Head of caudate nucleus (tissue), 42 donors: ENCODE measurements at regions not wholly inside any gene's neighbourhood (a gene's known extent, or its start where the extent isn't known, plus 50 kb on each side); places are given as distances from the start of the nearest gene placed in this dataset.

Experiments used
- DNase-seq, 42 donors: peaks; one replicate each; pipeline versions ENCODE4 v3.0.0 to v3.0.0-alpha.2; 2020 to 2021; ENCODE audit warnings: mixed read lengths in 7 of 42
- intact Hi-C: fragments of 100-400 bp; cut with DNase I; formaldehyde crosslinking; loops from one replicate; pipeline ENCODE4 v1.15.0; 2022

DNA sequence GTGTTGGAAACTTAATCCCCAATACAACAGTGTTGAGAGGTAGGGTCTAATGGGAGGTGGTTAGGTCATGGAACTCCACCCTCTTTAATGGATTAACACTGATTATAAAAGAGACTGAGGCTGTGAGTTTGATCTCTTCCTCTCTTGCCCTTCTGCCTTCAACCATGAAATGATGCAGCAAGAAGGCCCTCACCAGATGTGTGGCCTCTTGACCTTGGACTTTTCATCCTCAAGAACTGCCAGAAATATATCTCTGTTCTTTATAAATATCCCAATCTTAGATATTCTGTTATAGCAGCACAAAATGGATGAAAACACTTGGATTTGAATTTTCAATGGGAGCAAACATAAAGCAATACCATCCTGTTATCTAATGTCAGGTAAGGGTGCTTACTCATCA is 67.6 kb downstream of the NMUR2 start:
- no peak for DNase-seq
- intact Hi-C loops: no loop called here

DNA sequence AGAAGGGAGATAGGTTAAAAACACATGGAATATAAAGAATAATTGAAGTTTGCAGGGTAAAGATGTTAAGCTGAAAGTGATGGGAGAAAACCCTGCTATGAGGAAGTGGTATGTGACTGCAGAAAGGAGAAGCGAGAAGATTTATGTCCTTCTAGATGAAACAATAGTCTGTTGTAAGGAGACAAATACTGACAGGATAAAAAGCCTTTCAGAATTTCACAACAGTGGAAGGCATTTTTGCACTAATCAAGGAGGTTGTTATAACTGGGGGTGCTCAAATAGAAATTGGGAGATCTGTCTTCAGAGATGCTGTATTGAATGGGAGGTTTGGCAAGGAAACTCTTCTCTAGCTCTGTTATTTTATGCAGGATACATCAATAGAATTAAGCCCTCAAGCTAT is 69.6 kb downstream of the NMUR2 start:
- DNase-seq: no peak
- intact Hi-C loops: no loop called here

DNA sequence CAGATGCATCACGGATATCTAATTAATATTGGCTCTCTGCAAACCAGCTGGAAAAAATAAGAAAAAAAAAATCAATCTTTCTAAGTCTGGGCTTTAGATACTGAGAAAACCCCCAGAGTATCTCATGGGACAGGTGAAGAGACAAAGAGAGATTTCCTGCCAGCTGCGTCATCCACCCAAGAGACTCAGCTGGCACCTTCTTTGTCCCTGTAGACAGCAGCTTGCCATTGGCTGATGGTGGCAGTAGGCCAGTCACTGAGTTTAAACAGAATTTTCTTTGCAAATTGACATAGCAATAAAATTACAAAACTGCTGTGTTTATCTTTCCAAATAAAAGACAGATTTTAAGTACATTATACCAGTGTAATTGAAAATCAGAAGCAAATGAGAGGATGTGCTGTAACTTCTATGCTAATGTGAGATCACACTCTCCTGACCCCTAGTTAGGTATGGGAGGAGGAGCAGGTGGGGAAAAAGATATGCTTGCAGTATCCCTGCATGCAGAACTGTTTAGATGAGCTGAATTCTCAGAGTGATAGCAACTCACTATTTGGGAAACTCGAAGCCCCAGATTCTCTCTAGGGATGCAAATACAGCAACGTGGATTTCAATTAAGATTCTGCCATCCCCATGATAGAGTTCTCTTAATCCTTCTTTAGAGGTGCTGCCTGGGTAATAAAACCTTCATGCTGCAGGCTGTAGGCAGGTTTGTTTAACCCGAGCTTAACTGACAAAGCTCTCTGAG is 72.2 kb downstream of the NMUR2 start:
- no peak for DNase-seq

DNA sequence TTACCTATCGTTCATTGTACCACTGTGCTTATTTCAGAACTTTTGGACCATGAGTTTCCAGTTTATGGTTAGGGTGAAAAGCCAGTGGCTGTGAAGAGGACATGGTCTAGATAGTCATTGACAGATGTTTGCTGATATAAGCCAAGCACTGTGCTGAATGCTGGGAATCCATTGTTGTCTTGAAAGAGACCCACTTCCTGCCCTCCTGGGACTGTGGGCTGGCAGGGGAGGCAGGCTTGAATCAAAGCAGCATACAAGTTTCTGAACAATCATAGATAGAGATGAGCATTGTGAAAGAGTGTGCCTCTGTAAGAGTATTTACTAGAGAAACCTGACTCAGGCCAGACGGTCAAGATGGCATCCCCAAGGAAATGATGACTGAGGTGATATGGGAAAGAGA is 73.4 kb downstream of the NMUR2 start:
- intact Hi-C loops: no loop called here

More for the DNA sequence above, 72.2 kb downstream of the NMUR2 start:
- intact Hi-C loops: no loop called here

DNA sequence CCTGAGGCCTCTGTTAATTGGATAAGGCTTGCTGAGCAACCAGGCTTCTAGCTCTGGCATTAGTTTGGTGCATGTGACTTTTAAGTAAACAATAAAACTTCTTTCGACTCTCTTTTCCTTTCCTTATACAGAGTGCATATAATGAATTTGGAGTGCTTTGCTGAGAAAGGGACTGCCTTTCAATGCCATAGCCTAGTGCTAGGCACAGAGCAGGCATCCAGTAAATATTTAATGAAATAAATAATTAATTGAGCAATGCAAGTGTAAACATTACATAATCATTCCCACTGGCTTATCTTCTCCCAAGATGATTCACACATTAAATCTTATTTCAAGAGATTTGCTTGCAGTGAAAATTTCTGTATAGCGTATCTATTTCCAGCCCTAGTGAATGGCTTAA is 74.1 kb downstream of the NMUR2 start:
- intact Hi-C loops: no loop called here
- no peak for DNase-seq

More for the DNA sequence above, 73.4 kb downstream of the NMUR2 start:
- no peak for DNase-seq

DNA sequence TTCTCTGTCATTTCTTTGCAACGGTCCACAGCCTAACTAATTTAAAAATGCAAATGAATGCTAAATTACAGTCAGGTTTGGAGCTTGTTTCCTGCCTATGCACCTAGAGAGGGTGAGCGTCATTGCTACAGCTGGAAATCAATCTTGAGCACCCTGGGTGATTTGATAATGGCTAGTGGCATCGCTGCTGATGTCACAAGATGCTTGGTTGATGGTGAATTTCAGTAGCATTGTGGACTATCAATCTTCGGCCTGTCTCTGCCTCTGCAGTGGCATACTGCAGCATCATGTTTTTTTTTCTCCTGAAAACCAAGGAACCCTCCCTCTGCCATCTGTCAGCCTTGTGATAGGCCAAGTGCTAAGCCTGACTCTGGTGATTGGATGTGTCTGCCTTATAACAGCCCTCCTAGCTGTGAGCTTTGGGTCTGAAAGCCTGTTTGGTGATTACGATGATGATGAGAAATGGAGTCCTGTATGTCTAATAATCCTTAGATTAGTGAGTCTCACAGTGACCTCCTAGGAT is 75.3 kb downstream of the NMUR2 start:
- DNase-seq: no peak

DNA sequence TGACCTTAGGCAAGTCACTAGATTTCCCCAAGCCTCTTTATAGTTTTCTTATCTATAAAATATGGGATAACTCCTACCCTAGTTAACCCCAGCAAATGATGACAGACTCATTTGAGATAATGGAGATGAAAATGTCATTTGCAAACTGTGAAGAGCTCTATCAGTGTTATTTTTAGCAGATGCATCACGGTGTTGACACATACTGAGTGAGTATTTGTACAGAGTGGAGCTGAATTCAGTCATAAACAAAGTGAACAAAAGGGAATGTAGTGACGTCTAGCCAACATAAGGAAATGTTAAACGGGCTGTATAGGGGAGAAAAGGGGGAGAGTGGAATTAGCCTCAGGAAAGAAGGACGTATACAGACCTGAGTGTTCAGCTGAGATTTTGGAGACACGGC is 75.9 kb downstream of the NMUR2 start:
- no peak for DNase-seq
- intact Hi-C loops: no loop called here

More for the DNA sequence above, 75.3 kb downstream of the NMUR2 start:
- intact Hi-C loops: no loop called here

DNA sequence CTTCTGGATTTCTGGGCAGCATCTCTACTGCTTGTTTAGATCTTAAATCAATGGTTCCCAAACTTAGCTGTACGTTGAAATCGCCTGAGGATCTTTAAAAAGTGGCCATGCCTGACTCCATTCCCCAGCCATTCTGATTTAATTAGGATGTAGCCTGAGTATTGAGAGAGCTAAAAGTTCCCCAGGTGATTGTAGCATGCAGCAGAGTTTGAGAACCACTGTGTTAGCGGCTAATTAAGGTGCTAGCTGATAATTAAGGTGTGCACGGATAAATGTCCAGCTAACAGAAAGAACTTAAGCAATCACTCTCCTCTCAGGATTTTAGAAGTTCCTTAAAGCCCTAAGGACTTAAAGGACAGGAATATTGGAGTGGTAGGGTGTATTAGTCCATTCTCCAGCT is 89.1 kb downstream of the NMUR2 start:
- intact Hi-C loops: no loop called here
- DNase-seq: no peak

DNA sequence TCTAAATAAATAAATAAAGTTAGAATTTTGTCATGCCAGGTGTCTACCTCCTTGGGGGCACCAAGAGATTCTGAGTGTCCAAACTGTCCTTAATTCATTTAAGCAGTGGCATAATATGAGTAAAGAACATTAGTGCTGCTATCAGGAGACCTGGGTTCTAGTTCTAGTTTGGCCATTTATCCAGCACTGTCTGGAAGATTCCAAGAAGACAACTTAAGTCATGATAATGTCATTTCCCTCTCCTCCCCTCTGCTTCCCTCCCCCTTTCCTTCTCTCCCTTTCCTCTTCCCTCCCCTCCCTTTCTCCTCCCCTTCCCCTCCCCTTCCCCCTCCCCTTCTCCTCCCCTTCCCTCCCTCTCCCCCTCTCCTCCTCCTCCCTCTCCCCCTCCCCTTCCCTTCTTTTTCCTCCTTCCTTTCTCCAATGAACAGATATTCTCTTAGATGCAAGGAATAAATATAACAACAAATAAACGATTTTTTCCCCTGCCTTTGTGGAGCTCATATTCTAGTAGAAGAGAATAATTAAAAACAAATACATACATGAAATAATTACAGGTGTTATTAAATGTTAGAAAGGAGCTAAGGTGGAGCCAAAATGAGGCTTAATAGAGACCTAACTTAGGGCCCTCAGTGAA is 90.8 kb downstream of the NMUR2 start:
- intact Hi-C loops: no loop called here
- DNase-seq: no peak

DNA sequence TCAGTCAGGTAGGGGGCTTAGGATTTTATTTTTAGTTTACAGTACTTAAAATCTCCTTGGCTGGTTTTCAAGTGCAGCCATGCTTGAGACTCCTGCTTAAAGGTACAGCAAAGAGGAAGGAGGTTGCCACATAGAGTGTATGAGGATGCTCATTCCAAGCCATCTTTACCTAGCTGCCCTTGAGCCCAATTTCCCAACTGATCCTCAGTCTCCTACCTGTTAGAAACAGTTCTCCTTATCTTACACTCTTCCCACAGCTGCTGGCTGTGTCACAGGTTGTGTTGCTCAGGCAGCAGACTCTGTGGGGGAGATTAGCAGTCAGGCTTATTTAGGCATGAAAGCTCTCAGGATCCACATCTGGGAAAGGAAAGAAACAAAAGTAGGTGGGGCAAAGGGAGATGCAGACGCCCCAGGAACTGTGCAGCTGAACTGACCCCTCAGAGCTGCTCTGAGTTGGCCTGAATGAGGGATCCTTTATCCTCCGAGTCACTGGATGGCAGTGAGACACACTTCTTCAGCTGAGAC is 95.1 kb downstream of the NMUR2 start:
- no peak for DNase-seq
- intact Hi-C loops: no loop called here

DNA sequence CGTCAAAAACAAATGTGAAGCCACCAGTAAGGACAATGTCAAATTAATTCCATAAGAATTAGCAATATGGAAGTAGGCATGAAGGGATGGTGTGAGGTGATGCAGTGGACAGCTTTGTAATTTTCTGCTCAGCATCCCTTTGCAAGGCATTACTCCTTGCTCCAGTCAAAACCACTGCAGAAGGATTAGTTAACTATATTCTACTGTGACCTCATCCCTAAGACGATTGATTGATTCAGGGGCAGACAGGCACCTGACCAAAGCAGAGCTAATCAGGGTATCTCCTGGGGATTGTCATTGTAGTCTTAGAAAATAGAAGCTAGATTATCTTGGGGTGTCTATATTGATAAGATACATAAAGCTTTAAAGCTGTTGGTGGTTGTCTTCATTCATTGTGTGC is 98.7 kb downstream of the NMUR2 start:
- intact Hi-C loops: no loop called here
- no peak for DNase-seq

DNA sequence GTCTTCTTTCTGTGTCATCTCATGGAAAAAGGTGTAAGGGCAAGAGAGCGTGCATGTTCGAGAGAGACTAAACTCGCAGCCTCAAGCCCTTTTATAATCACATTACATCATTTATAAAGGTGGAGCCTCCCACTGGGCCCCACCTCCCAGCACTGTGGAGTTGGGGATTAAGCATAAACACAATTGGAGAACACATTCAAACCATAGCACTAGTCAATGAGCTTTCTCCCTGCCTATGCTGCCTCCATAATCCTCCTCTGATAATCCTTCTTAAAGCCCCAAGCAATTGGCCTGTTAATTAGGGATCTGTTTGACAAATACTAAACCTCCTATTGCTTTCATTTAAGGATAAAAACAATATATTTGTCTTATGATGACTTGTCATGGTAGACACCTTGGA is 99.6 kb downstream of the NMUR2 start:
- no peak for DNase-seq
- intact Hi-C loops: no loop called here

DNA sequence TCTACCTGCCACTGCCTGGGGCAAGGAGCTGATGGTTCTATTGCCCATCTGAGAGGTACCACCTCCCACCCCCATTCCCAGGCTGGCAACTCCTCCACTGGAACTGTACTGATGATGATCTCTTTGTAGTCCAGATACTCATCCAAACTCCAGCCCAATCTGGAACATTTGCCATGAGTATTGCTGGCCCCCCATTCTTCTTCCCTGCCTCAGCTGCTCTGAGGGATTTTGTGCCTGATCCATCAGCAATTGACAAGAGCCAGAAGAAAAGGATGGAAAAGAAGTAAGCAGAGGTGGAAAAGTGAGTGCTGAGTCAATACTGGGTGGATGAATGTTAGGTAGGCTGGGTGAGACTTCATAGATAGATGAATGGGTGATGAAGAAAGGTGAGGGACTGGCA is 101.2 kb downstream of the NMUR2 start:
- intact Hi-C loops: no loop called here
- no peak for DNase-seq

DNA sequence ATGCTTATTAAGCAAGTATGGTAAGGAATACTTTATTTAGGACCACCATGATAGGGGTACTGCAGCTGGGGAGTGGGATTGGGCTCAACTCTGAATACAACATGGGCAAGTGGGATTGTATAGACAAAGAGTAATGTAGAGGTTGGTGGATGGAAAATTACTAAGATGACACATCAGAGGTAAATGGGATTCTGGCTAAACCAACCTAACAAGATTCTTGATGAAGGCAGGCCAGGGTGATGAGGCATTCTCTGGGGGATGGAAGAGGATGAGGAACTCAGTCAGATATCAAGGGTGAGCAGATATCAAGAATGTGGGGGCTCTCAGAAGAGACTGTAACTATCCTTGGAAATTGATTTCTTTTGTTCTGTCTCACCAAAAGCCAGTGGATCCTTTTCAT is 107.2 kb downstream of the NMUR2 start:
- intact Hi-C loops: no loop called here

DNA sequence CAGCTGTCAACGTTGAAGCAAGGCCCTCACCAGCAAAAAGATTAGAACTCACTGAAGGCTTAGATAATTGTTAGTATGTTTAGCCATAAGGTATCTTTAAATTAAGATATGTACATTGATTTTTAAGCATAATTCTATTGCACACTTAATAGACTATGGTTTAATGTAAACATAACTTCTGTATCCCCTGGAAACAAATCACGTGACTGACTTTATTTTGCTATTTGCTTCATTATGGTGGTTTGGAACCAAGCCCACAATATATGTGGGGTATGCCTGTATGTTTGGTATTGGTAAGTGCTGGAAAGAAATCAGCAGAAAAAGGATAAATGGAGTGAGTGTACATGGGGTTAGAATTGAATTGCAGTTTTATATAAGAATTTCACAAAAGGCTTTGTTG is 111.9 kb downstream of the NMUR2 start:
- no peak for DNase-seq
- intact Hi-C loops: no loop called here

More for the DNA sequence above, 107.2 kb downstream of the NMUR2 start:
- no peak for DNase-seq

DNA sequence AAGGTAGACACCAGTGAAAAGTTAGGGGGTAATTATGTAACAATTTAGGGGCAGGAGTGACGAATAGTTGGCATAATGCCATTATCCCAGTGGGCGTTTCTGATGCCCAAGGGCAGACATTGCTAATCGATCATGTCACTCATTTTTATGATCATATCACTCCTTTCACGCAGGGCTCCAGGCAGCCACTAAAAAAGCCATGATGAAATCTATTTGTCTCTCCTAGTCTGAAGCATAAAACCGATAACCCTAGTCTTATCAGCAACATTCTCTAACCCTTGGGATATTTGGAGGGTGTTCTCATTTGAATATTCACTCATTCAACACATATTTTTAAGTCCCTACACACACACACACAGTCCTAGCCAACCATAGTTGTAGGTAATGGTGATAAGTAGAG is 114.9 kb downstream of the NMUR2 start:
- intact Hi-C loops: no loop called here

DNA sequence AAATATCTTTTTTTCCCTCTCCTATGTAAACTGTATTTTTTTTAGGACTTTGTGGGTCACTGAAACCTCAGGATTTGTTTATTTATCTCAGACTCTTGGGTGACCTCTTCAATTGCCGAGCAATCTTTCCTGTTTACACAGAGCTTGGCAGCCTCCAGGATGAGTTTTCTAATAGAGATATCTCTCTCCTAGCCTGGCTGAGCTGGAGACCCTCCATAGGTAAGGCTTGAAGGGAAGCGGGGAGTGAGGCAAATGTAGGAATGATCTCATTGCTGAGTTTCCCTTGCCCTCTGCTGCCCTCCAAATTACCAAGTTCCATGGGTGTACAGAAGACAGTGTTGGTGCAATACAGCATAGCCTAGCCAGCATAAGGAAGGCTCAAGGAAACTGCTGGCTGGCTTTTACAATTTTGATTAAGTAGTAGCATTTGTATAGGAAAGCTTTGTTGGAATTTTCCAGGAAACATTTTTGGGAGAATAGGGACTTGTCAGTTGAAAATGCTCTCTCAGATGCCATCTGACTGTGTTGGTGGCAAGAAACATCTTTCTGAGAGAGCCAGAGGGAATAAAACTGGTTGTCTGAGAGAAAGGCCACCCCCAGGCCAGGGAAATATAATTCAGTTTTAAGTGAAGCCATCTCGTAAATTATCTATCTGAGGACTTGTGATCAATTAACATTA is 116.0 kb downstream of the NMUR2 start:
- no peak for DNase-seq
- intact Hi-C loops: no loop called here

More for the DNA sequence above, 114.9 kb downstream of the NMUR2 start:
- no peak for DNase-seq

DNA sequence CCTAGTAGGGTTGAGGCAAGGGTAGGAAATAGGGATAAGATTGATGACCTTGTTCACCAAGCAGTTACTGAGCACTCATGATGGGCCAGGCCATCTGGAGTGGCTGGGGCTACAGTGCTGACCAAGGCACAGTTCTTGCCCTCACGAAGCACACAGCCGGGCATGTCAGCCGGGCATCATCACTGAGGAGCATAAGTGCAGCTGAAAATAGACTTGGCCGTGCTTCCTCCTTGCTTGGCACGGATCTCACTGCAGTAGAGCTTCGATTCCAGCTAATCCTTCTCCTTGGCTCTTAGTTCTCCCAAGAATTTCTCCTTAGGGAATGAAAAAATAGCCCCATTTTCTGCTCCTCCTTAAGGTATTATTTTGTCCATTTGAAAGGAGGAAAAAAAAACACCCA is 116.6 kb downstream of the NMUR2 start:
- intact Hi-C loops: no loop called here
- DNase-seq: peak in 3 of 42 donors; percentile 1 to 5 (median 2)

DNA sequence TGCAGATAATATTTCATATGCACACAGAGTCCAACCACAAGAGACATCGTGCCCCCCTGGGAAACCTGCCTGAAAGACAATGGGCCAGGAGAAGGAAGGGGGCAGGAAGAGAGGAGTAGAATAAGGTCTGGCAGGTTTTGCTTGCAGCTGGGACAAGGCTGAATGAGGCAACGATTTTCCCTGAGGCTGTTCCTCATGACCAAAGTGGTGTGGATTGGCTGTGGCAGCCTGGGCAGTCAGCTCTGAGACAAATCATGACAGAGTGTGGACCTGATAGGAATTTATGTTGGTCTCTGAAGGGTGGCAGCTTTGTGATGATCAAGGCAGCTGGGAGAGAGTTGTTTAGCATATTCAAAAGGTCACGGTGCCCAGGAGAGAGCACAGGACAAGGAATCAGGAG is 119.3 kb downstream of the NMUR2 start:
- intact Hi-C loops: no loop called here
- DNase-seq: no peak

DNA sequence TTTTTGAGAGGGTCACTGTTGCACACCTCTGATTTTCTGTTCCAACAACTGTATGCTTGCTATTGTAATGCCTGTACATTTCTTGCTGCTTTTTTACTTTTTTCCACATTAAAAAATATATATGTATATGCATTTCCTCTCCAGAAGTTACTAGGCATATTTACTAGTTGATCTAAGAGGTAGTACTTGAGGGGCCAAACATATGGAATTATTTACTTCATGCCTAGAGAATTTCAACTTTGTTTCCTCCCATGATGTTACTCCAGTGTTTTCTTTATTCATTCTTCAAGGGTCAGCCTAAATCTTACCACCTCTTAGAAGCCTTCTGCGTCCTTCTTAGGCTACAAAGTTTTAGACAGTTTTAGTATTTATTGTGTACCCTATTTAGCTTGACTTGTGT is 122.7 kb downstream of the NMUR2 start:
- no peak for DNase-seq
- intact Hi-C loops: no loop called here
